HG02970 (cell line): ENCODE measurements at regions not wholly inside any gene's neighbourhood (a gene's known extent, or its start where the extent isn't known, plus 50 kb on each side); places are given as distances from the start of the nearest gene placed in this dataset.
"Not testable (repeated sequence)": the region's sequence is repeated elsewhere in the genome, so short reads cannot be mapped to it uniquely, and the experiment has no call there.

Experiments used
- ATAC-seq: cut with Tn5 transposase; IDR thresholded peaks from one replicate; pipeline ENCODE4 v1.9.1; 2021; ENCODE audit warnings: mild to moderate bottlenecking, moderate library complexity, moderate number of reproducible peaks; ENCODE audit not compliant: unreplicated experiment, low FRiP score

DNA sequence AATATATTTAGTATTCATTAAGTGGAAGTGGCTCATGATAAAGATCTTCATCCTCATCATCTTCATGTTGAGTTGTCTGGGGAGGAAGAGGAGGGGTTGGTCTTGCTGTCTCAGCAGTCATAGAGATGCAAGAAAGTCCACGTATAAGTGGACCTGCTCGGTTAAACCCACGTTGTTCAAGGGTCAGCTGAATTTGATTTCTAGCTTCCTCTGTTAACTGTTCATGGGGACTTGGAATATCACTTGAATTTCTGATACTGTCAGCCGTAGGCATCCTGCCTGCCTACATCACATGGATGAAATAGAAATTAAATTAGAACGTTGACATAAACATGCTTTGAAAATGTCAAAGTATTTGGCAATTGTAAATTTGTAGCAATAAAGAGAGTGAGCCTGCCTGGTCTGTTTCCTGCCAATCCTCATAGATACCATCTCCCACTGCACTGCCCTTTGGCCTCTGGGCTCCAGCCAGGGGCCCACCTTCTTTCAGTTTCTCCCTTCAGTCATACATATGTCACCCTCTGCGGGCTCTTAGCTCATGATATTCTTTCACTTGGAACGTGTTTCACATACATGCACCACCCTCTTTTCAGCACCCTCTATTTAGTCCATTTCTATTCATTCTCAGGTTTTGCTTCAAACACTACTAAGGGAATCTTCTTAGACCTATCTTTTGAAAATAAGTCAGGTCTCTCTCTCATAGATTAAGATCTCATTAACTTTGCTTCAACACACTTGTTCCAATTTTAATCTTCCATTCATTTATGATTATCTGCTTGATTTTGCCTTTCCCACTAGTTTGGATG, 376.3 kb downstream of the IPMK start:
- no peak for ATAC-seq

DNA sequence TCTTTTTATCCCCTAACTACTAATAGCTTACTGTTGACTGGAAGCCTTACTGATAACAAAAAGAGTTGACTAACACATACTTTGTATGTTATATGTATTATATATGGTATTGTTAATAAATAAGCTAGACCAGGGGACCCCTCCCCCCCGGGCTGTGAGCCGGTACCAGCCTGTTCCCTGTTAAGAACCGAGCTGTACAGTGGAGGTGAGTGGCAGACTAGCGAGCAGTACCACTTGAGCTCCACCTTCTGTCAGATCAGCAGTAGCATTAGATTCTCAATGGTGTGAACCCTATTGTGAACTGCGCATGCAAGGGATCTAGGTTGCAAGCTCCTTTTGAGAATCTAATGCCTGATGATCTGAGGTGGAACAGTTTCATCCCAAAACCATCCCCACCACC, 377.0 kb downstream of the IPMK start:
- no peak for ATAC-seq

DNA sequence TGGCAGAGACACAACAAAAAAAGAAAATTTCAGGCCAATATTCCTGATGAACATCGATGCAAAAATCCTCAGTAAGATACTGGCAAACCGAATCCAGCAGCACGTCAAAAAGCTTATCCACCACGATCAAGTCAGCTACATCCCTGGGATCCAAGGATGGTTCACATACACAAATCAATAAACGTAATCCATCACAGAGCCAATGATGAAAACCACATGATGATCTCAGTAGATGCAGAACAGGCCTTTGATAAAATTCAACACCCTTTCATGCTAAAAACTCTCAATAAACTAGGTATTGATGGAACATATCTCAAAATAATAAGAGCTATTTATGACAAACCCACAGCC, 382.1 kb downstream of the IPMK start:
- ATAC-seq: not testable (repeated sequence)

DNA sequence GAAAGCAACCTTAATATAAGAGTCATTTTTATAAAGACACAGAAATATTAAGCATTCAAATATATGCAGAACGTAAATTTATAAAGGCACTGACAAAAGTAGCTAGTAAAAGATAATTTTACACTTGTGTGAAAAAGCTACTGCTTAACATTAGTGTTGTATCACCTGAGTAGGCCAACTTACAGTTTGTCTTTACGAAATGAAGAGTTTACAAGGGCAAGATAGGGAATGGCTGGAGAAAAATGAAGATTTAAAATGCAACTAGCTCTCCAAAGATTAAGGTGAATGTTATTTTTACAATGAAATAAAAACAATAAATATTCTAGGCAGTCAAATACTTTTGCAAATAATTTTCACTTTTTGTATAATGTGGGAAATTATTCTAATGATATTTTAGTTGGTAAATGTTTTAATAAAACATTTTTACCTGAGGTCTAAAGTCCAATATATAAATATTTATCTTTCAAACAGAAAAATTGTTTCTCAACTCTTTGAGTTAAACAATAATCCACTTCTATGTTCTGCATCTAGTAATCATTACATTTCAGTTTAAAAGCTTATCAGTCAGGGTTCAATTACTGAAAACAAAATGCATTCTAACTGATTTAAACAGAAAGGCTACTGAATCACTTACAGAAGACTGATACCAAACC, 382.6 kb downstream of the IPMK start:
- ATAC-seq: no peak

DNA sequence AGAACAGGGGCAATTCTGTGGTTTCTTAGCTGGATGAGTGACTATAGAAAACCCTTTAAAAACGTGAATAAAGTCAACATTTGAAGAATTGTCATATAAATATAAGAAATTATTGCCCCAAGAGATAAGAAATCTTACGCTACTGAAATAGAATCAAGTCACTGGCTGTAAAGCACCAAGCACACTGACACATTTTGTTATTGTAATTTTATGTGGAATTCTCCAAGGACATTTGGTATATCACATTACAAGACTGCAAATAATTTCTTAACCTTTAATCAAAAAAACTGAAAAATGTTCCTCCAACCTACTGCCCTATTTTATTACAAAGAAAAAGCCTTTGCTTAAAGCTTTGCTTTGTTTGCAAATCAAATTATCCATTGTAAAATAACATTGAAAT, 383.3 kb downstream of the IPMK start:
- no peak for ATAC-seq

DNA sequence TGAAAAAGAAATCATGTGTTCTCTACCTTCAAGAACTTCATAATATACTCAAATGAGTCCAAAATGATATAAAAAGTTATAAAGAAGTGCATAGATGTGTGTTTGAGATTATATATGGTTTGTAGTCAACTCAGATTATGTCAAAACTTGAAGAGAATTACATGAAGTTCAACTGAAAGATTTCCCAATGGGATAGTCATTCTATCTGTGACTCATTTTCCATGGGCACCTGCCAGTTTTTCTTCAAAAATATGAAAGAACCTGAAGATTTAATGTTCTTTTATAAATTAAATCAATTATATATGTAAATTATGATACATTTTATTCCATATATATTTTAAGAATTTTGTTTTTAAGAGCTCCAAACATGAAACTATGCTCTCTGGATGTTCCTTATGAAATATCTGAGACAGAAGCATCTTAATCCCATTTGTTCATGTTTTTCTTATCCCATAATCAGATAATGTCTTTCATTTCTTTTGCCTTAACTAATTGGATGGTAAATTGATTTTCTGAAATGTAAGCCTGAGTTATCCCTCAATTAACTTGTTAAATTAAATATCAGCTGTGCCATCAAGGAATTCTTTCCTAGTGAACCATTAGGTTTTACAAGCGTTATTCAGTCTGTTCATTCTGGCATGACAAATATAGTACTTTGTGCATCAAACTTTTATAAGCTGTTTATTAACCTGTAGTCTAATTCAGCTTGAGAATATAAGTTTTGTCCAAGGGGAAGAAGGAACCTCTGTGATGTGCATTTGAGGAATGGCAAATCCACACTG, 387.1 kb downstream of the IPMK start:
- ATAC-seq: no peak

DNA sequence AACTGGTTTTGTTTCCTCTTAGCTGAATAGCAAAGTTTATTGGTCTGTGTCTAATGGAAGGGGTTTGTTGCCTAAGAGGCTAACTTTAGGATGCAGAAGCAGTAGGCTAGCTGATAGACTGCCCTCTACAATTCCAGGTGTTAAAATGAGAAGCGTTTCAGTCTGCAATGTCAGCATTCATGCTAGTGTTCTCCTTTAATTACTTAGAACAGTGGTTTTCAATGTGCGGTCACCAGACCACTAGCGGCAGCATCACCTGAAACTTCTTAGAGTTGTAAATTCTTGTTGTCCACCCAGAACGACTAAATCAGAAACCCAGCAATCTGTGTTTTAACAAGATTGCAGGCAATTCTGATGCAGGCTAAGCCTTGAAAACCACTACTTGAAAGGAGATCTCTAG, 392.9 kb downstream of the IPMK start:
- ATAC-seq: no peak

DNA sequence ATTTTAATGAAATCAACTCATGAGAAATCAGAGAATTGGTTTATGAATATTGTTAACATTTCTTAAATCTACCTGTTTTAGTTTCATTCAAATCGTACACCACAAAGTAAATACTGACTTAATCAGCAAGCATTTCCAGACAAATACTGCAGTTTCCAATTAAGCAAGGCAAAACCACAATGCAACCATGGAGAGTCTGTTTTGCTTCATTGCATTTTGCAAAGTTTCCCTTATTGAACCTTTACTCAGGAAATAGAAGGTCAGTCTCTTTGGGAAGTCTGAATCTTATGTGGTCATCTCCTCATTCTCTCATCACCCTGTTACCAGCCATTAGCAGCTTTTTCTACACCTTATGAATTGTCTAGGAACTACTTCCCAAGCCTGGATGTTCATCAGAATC, 400.5 kb downstream of the IPMK start:
- no peak for ATAC-seq

DNA sequence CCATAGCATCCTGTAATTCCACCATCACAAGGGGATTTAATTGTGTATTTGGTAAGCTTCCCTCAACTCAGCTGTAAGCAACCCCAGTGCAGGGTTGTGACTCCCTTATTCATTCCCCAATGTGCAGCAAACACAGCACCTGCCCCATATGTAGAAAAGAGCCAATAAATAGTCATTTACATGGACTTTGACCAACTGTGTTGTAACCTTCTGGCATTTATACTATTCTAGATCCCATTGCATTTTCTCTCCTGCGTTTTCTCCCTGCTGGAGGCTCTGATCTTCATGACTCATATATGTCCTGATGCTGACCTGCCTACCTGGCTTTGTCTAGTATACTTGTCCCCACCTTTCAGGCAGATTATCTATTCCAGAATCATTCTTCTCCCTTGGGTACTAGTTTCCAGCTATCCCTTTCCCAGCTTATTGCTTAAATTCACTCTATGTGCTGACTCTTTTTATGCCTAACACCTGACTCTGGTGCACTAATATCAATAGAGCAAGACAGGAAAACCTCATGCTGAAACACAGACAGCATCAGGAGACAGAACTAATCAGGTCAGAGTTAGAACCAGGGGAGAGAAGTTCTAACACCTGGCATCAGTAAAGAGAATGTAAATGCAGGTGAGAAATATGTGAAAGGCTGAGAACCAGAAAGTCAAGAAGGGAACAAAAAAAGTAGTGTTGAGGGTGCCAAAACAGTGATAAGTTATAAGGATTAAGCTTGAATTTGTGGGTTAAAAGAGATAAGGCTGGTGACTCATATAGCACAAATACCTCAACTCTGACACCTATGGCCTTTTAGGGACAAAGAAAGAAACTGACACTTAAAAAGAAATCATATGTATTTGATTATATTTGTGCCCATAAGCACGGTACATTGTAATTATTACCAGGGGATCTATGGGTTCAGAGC, 402.7 kb downstream of the IPMK start:
- ATAC-seq: no peak

DNA sequence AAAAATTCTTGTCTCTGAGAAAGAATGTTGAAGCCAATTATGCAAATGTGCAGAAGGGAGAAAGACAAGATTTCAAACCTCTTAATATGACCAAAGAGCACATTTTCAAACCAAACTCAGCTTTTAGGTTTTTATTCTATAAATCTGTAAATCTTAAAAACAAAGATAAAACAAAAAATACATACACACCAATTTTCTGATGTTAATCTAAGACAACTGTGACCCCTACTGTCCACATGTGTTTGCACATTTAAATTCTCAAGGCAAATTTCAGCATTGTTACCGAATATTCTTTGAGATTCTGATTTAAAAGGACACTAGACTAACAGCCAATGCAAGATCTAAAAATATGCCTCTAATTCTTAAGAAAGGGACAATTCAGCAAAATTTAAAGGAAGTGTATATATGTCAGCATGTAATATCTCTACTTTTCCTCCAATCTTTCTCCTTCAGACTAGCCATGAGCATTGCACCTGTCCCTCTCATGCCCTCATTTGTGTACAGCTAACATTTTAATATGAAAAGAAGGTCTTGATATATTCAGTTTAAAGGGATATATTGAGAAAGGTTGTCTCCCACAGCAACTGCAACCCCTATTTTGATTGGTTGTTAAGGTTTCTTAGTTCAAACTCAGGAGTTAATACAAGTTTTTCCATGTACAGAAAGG, 417.9 kb downstream of the IPMK start:
- ATAC-seq: no peak

DNA sequence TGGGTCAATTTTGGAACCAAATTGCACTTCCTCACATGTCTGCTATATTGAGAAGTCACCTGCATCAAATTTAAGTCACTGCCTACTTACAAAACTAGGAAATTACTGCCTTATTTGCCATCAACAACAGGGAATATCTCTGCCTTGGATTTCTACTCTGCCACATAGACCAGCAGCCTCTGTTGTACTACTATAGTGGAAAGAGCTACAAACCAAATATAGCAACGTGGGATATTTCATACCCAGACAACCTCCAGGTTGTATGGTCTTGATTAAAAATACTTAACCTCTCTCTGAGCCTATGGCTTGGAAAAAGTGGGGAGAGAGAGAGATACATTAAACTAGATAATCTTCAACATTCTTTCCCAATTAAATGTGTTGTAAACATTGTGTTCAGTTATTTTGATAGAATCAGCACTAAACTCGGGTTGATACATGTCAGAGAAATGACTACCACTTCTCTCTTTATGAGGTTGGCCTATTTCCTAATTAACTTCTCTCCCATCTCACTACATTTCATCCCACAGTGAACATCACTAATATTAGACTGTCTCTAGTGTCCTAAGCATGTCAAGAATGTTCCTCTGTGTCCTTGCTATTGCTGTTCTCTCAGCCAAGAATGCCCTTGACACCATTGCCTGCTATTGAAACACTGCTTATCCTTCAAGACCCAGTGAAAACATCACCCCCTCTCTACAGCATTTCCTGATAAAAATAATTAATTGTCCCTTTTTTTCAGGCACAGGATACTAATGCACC, 421.2 kb downstream of the IPMK start:
- ATAC-seq: no peak

DNA sequence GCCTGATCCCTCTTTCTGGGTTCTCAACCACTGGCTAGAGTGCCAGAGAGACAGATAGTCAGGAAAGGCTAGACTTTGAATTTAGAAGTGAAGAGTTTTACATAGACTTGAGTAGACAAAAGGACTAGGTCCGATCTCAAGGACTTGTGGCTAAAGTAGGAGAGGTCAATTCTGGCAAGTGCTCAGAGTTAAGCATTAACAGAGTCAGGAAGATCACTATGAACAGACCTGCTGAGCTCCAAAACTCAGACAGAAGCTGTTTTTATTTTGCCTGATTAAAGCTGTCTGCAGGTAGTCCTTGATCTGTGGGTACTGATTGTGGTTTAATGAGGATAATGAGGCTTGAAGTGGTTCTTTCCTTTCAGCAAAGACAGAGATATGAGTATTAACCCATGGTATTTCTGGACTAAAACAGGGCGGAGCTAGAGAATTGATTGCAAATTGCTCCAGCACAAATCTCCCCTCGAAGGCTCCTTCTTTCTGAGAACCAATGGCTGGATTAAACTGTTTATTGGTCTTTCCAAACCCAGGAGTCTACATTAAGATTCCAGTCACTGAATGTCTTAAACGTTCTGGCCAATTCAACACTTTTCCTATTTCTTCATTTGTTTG, 423.2 kb downstream of the IPMK start:
- no peak for ATAC-seq

DNA sequence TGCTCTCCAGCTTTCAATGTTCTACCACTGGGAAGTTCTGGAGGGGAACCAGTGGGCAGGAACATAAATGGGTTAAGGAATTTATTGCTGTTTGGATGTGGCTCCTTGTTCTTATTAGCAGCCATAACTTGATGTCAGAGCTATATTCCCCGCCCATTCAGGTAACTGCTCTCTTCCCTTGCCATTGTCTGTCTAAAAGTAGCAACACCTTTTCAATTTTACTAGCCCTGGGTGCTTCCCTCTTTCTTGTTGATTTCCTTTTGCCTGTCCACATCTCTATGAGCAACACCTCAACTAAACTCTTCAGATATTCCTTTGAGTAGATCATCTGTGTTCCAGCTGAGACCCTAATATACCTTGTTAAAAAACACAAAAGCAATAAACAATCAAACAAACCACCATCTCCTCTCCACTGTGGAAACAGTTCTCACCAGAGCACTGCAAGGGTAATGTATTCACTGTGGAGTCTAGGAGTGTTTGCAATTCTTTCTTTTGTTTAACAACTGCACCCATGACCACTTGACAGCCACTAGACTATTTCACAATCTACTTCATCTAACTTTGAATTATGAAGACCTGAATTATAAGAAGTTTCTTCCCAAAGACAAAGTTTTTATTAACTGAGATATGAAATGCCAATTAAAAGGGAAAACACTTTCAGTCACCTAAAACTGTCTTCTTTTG, 436.7 kb downstream of the IPMK start:
- ATAC-seq: no peak

DNA sequence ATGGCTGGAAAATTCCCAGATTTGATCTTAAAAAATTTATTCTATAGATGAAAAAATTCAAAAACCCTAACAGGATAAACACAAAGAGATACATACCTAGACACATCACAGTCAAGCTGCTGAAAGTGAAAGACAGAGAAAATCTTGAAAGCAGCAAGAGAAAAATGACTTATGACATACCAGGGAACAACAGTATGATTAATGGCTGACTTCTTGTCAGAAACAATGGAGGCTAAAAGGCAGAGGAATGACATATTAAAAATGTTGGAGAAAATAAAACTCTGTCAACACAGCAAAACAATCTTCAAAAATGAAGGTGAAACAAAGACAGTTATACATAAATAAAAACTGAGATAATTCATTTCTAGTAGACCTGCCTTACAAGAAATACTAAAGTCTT, 442.7 kb downstream of the IPMK start:
- no peak for ATAC-seq

DNA sequence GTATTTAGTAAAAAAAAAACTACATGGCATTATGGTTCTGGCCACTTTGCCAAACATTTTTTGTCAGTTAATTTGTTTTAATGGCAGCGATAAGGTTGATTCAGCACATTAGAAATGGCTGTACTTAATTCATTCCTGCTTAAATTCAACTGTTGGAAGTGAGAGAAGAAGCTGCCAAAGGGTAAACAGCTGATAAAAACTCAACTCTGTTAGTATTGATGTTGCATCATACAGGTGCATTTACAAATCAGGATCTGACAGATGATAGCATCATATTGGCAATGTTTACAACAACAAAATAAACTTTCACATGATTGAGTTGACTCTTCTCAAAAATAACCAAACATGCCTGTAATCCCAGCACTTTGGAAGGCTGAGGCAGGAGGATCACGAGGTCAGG, 444.3 kb downstream of the IPMK start:
- no peak for ATAC-seq

DNA sequence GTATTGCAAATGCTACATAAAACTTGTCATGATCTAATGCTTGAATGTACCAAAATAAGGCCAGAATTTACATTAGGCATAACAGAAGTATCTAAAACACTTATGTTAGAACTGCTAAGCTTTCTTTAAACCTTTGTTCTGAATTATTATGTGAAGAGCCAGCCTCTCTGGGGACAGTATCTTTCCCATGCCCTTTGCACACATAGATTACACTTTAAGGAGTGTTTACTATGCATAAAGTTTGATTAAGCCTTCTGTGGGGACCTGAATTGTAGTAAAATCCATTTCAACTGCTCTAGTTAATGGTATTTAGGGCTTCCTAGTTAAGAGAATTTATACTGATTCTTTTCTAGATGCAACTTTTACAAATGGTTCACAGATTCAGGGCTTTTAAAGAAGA, 444.7 kb downstream of the IPMK start:
- no peak for ATAC-seq

DNA sequence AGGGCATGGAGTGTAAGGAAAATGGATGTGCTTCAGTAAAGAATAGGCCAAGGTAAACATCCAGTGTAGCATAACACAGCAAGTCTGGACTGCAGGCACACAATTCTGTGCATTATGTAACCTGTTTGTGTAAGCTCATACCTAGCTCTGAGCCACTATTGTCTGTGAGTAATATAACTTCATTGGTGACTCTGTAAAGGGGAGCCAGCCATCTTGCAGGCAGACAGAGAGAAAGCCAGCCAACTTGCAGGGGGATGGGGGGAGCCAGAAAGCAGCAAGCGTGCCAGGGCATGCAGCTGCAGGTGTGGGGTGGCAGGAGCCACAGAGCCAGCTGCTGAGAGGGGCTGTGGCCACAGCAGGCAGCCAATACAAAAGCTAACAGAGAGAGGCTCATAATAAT, 449.2 kb downstream of the IPMK start:
- ATAC-seq: no peak

DNA sequence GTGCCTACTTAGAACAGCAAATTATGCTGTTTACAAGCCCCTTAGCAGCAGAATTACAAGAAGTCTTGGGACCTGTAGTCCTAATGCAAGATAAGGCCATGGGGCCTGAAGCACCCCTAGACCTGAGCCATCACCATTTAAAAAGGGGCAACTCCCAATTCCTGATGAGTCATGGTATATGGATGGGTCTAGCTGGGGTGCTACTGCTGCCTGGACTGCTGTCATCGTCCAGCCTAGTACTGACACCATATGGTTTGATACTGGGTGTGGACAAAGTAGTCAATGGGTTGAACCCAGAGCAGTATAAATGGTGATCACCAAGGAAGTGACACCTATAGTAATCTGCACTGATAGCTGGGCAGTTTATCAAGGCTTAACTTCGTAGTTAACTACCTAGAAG, 450.0 kb downstream of the IPMK start:
- ATAC-seq: no peak
